ENCODE measurements at regions not wholly inside any gene's neighbourhood (a gene's known extent, or its start where the extent isn't known, plus 50 kb on each side); places are given as distances from the start of the nearest gene placed in this dataset.
"Not testable (repeated sequence)": the region's sequence is repeated elsewhere in the genome, so short reads cannot be mapped to it uniquely, and the experiment has no call there.

DNA sequence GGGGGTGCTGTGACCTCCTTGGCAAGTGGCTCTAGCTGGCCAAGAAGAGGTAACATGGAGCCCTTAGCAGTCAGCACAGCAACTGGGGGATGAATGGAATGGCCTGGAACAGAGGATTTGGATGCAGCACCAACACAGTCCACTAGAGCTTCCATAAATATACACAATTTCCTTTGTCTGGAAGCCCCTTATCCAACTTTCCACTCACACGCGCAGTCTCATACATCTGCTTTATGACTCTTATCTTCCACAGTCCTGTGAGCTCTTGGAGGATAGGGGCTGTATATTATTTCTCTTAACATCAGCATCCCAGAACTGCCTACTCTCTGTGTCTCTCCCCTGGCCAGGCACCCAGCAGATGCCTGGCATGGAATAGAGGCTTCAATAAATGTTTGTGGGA, 235.6 kb upstream of the MAF start:
- DNase-seq (ENCODE audit: low read depth in 2 of 2) = no peak

- DNase-seq (ENCODE audit: low read depth in 2 of 2) = no peak
These were observed 234.7 kb upstream of the MAF start for GRCh38 chr16:79835194-79835593.

GRCh38 chr16:79834720-79835119, 234.2 kb upstream of the MAF start:
- no peak for DNase-seq (ENCODE audit: low read depth in 2 of 2)

- DNase-seq (ENCODE audit: low read depth in 2 of 2) = not testable (repeated sequence)
These were observed 233.5 kb upstream of the MAF start for GRCh38 chr16:79834003-79834402.

DNA sequence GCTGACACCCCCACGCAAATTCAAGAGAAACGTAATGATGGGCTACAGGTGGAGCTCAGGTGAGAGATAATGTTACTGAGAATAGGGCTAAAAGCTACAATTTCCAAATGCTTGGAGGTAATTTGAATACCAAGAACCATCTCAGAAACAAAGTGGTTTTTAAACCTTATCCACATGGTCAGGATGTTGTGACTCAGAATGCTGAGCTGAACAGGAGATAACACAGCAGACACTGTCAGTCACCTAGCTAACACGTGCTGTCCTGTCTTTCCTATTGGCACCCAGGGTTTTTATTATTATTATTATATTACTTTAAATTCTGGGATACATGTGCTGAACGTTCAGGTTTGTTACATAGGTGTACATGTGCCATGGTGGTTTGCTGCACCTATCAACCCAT, 233.0 kb upstream of the MAF start:
- DNase-seq (ENCODE audit: low read depth in 2 of 2) = no peak

- no peak for DNase-seq (ENCODE audit: low read depth in 2 of 2)
These were observed 226.4 kb upstream of the MAF start for GRCh38 chr16:79826732-79827475.

- DNase-seq (ENCODE audit: low read depth in 2 of 2) = no peak
These were observed 224.5 kb upstream of the MAF start for GRCh38 chr16:79825002-79825401.

- DNase-seq (ENCODE audit: low read depth in 2 of 2) = no peak
These were observed 223.1 kb upstream of the MAF start for GRCh38 chr16:79823639-79824038.

- DNase-seq (ENCODE audit: low read depth in 2 of 2) = no peak
These were observed 221.4 kb upstream of the MAF start for GRCh38 chr16:79821911-79822310.

GRCh38 chr16:79816081-79816497, 215.6 kb upstream of the MAF start:
- no peak for DNase-seq (ENCODE audit: low read depth in 2 of 2)

- no peak for DNase-seq (ENCODE audit: low read depth in 2 of 2)
These were observed 214.5 kb upstream of the MAF start for GRCh38 chr16:79815049-79815448.

- DNase-seq (ENCODE audit: low read depth in 2 of 2) = no peak
These were observed 213.6 kb upstream of the MAF start for GRCh38 chr16:79814124-79814523.

DNA sequence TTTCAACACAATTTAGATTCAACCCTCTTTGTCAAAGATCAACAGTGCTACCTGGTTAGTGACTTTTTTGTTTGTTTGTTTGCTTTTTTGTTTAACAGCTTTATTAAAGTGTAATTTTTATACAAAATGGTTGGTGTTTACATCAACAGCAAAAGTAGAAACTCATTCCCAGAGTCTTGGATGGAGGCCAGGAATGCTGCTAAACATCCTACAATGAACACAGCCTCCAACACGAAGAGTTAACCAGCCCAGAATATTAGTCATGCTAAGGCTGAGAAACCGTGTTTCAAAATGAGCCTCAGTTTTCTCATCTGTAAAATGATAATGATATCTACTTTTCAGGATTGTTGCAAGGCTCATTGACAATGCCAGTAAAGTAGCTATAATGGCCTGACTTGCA, 211.0 kb upstream of the MAF start:
- no peak for DNase-seq (ENCODE audit: low read depth in 2 of 2)

DNA sequence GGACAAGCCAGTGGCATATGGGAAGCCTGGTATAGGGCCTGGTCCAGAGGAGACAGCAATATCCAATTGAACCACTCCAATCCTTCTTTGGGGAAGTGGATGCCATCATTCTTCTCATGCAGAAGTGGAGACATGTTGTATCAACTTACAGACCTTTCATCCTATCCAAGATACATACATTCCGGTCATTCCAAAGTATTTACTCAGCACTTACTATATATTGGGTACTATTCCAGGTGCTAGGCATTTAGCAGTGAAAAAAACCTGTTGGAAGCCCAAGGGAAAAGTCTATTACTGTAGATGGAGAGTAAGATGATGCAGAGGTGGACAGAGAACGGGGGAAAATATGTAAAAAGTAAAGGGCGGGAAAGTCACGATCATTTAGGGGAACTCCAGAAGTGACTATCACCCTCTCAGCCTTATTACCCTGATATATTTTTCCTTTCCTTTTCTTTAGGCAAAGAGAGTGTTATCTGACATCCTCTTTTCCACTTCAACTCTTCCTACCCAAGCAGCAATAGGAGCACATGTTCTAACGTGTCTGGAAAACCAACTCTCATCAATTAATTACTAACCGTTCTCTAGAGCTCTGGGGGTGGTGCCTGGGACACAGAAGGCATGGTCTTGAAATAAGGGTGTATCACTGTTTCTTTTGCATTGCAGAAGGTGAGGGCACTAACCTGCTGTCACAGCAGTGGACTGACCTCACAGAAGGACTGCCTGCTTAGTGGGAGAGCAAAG, 210.1 kb upstream of the MAF start:
- DNase-seq (ENCODE audit: low read depth in 2 of 2) = no peak

GRCh38 chr16:79809376-79809775, 208.8 kb upstream of the MAF start:
- DNase-seq (ENCODE audit: low read depth in 2 of 2) = no peak

DNA sequence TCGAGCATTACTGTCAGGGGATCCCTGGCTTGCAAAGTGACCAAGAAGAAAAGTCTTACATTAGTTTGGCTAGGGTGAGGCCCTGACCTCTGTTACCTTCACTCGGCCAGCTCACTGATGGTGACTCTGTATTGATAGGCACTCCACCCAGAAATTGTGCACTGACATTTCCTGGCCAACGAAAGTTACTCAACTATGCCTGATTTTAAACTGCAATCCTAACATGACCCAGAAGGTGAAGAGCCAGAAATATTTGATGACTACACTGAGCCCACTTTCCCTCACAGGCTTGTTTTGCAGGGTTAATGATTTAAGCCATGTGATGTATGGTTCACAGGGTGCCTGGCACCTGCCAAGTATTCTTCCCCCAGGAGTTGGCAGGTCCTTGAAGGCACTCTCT, 208.2 kb upstream of the MAF start:
- DNase-seq (ENCODE audit: low read depth in 2 of 2) = no peak

- no peak for DNase-seq (ENCODE audit: low read depth in 2 of 2)
These were observed 206.2 kb upstream of the MAF start for GRCh38 chr16:79806757-79807156.

DNA sequence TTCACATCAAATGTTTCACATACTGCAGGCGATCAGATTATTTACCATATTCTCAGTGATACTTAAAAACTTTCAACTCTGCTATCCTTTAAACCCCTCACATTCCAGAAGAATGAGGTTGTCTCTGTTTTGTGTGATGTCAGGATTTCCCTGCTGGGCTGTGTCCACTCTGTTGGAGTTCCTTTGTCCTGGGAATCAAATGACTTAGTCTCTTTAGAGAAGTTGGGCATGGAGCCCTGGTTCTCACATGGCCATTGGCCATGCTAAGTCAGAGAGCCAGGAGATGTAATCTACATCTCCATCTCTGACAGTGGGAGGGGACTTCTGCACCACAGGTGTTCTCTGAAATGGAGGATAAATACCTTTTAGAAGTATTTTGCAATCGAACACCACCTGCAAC, 205.1 kb upstream of the MAF start:
- no peak for DNase-seq (ENCODE audit: low read depth in 2 of 2)

- DNase-seq (ENCODE audit: low read depth in 2 of 2) = no peak
These were observed 201.1 kb upstream of the MAF start for GRCh38 chr16:79801646-79802045.

DNA sequence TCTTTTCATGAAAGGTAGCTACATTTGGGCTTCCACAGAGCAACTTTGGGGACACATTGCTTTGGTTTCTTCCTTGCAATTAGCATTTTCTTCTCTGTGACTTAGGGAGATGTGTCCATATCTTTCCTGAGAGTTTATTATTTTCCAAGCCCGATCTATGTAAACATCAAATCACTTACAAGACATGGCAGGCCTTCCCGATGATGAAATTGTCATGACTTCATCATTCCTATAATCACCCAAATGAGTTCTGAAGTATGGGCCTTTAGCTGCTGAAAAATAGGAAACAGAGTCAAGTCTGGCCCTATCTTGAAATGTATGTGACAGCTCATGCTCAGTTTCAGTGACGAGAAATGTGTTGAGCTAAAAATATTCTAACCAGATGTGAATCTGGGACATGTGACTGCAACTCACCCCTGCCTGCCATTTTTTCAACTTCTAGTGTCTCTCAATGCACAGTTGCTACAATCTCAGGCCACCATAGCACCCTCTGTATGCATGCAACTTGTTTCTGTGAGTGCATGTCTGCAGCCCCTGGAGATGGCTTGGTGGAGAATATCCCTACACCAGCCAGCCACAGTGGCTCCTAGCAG, 199.6 kb upstream of the MAF start:
- DNase-seq (ENCODE audit: low read depth in 2 of 2) = no peak

- no peak for DNase-seq (ENCODE audit: low read depth in 2 of 2)
These were observed 198.0 kb upstream of the MAF start for GRCh38 chr16:79798416-79799053.

DNA sequence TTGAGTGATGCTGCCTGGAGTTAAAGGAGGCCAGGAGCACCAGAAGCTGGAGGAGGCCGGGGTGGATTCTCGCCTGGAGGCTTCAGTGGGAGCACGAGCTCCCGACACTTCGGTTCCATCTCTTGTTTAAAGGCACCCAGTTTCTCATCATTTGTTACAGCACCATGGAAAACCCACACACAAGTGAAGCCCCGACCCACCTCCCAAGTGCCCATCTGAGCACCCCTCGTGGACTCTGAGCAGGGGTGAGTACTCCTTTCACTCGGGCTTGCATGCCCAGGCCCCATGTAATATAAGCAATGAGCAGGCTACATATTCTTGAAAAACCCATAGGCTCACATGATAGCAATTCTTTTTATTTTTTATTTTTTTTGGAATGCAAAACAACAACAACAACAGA, 196.9 kb upstream of the MAF start:
- DNase-seq (ENCODE audit: low read depth in 2 of 2) = no peak

- no peak for DNase-seq (ENCODE audit: low read depth in 2 of 2)
These were observed 195.0 kb upstream of the MAF start for GRCh38 chr16:79795556-79795955.
